Breast epithelium (tissue), 3 donors: ENCODE measurements at regions not wholly inside any gene's neighbourhood (a gene's known extent, or its start where the extent isn't known, plus 50 kb on each side); places are given as distances from the start of the nearest gene placed in this dataset.

Experiments used
- CTCF ChIP-seq, 3 donors: fragments of 450-650 bp; IDR thresholded peaks; one replicate each; pipeline ENCODE4 v1.5.1; 2016 to 2017; ENCODE audit warnings: antibody characterized with exemption in 3 of 3, mild to moderate bottlenecking in 3 of 3, moderate library complexity in 3 of 3
- POLR2A ChIP-seq: fragments of 450-650 bp; IDR thresholded peaks from one replicate; pipeline ENCODE4 v1.6.1; 2016; ENCODE audit warnings: antibody characterized with exemption, mild to moderate bottlenecking, moderate library complexity
- POLR2AphosphoS5 ChIP-seq, 3 donors: sonication (generic); formaldehyde crosslinking; IDR thresholded peaks; one replicate each; pipeline ENCODE4 v1.6.1; 2017; ENCODE audit warnings: antibody characterized with exemption in 3 of 3

GRCh38 chr14:94924189-94924588 lies 154.3 kb upstream of the GSC start:
- TF ChIP-seq CTCF (IDR thresholded peaks at IDR 0.05) (no peak), POLR2A (no peak), POLR2AphosphoS5 (IDR thresholded peaks at IDR 0.05) (no peak)
